GM12878 (cell line): ENCODE measurements at regions not wholly inside any gene's neighbourhood (a gene's known extent, or its start where the extent isn't known, plus 50 kb on each side); places are given as distances from the start of the nearest gene placed in this dataset.
"Not testable (repeated sequence)": the region's sequence is repeated elsewhere in the genome, so short reads cannot be mapped to it uniquely, and the experiment has no call there.

ENCODE experiments used
- CHD2 ChIP-seq: IDR thresholded peaks from 2 replicates; pipeline ENCODE4 v1.6.1; 2011; ENCODE audit warnings: low read depth, low read length, improper control_type of control experiment, borderline replicate concordance
- CTCF ChIP-seq, 3 experiments: IDR thresholded peaks in 2 of 3; conservative IDR thresholded peaks in 1 of 3; 2 replicates each; pipeline ENCODE4 v1.5.1; 2011; ENCODE audit warnings: low read depth in 3 of 3, low read length in 3 of 3, mild to moderate bottlenecking in 3 of 3, control low read depth in 2 of 3, moderate library complexity in 2 of 3, inconsistent platforms in 1 of 3, mixed read lengths in 1 of 3; ENCODE audit not compliant: control insufficient read depth in 2 of 3, insufficient read depth in 1 of 3; ENCODE audit errors: extremely low read depth in 1 of 3
- ELK1 ChIP-seq: IDR thresholded peaks from 2 replicates; pipeline ENCODE4 v1.6.1; 2012; ENCODE audit warnings: low read depth, low read length, improper control_type of control experiment
- EZH2 ChIP-seq: IDR thresholded peaks from 2 replicates; pipeline ENCODE4 v1.6.1; 2012; ENCODE audit warnings: low read depth, mild to moderate bottlenecking, control low read depth, inconsistent platforms, low read length, borderline replicate concordance; ENCODE audit not compliant: control insufficient read depth
- FOXM1 ChIP-seq: IDR thresholded peaks from 2 replicates; pipeline ENCODE4 v1.6.1; 2012; ENCODE audit warnings: low read depth, mild to moderate bottlenecking, inconsistent platforms, low read length, moderate library complexity
- MTA3 ChIP-seq: IDR thresholded peaks from 2 replicates; pipeline ENCODE4 v1.6.1; 2012; ENCODE audit warnings: low read length, inconsistent platforms, borderline replicate concordance
- MYC ChIP-seq: IDR thresholded peaks from 2 replicates; pipeline ENCODE4 v1.6.1; 2011; ENCODE audit warnings: mild to moderate bottlenecking, low read length, moderate library complexity, inconsistent platforms; ENCODE audit not compliant: insufficient read depth, insufficient replicate concordance, insufficient read length, severe bottlenecking
- NFIC ChIP-seq: IDR thresholded peaks from 2 replicates; pipeline ENCODE4 v1.6.1; 2012; ENCODE audit warnings: low read depth, mild to moderate bottlenecking, inconsistent platforms, low read length, moderate library complexity
- NRF1 ChIP-seq: conservative IDR thresholded peaks from 2 replicates; pipeline ENCODE4 v1.6.1; 2011; ENCODE audit warnings: mild to moderate bottlenecking, low read depth, low read length, improper control_type of control experiment
- POLR2AphosphoS2 ChIP-seq: IDR thresholded peaks from 2 replicates; pipeline ENCODE4 v1.6.1; 2011; ENCODE audit warnings: low read depth, mild to moderate bottlenecking, low read length, improper control_type of control experiment, moderate library complexity
- SMC3 ChIP-seq: IDR thresholded peaks from 2 replicates; pipeline ENCODE4 v1.6.1; 2011; ENCODE audit warnings: low read length, improper control_type of control experiment, borderline replicate concordance
- SP1 ChIP-seq: IDR thresholded peaks from one replicate; pipeline ENCODE4 v1.6.1; 2011; ENCODE audit warnings: low read depth, low read length
- TF ChIP-seq, protein P1 (sequence below): fragments of 450-650 bp; IDR thresholded peaks from 2 replicates; pipeline ENCODE4 v1.6.1; 2016; ENCODE audit warnings: mild to moderate bottlenecking

DNA sequence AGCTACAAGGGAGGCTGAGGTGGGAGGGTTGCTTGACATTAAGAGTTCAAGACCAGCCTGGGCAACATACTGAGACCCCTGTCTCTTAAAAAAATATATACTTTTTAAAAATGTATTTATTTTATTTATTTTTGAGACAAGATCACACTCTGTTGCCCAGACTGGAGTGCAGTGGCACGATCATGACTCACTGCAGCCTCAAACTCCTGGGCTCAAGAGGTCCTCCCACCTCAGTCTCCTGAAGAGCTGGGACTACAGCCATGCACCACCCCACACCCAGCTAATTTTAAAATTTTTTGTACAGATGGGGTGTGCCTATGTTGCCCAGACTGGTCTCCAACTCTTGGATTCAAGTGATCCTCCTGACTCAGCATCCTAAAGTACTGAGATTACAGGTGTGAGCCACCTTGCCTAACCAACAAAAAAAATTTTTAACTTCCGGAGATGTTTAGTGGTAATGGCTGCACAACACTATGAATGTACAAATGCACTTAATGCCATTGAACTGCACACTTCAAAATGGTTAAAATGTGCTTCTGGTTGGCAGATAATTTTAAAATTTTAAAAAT lies 288.5 kb downstream of the GOLGA6L6 start:
- TF ChIP-seq POLR2AphosphoS2; CTCF (IDR thresholded peaks at IDR 0.05 in 2 of 3, conservative IDR thresholded peaks at IDR 0.05 in 1 of 3; ENCODE audit: control insufficient read depth in 2 of 3, extremely low read depth in 1 of 3, insufficient read depth in 1 of 3, low read depth in 3 of 3, low read length in 3 of 3); NFIC; MYC; EZH2; NRF1; FOXM1; CHD2; SP1; SMC3; ELK1; MTA3: not testable (repeated sequence)
- TF ChIP-seq, protein P1, sequence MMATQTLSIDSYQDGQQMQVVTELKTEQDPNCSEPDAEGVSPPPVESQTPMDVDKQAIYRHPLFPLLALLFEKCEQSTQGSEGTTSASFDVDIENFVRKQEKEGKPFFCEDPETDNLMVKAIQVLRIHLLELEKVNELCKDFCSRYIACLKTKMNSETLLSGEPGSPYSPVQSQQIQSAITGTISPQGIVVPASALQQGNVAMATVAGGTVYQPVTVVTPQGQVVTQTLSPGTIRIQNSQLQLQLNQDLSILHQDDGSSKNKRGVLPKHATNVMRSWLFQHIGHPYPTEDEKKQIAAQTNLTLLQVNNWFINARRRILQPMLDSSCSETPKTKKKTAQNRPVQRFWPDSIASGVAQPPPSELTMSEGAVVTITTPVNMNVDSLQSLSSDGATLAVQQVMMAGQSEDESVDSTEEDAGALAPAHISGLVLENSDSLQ, result not testable (repeated sequence)
